C4-2B (cell line): ENCODE measurements at regions not wholly inside any gene's neighbourhood (a gene's known extent, or its start where the extent isn't known, plus 50 kb on each side); places are given as distances from the start of the nearest gene placed in this dataset.

Experiments
- H3K27ac ChIP-seq: fragments of 450-650 bp; 2 replicates; pipeline ENCODE4 v1.5.1; 2017
- CTCF ChIP-seq: fragments of 450-650 bp; conservative IDR thresholded peaks from 2 replicates; pipeline ENCODE4 v1.5.1; 2017; ENCODE audit warnings: mild to moderate bottlenecking
- ZFX ChIP-seq: fragments of 450-650 bp; IDR thresholded peaks from 2 replicates; pipeline ENCODE4 v1.6.1; 2017

- no peak overlapping the region for H3K27ac ChIP-seq
- TF ChIP-seq CTCF: no peak
- TF ChIP-seq ZFX: no peak
Measured at GRCh38 chr13:73635166-73635787, 498.9 kb downstream of the KLF12 start.

- TF ChIP-seq CTCF (no peak), ZFX (no peak)
- no peak overlapping the region for H3K27ac ChIP-seq
Measured at GRCh38 chr13:73633817-73634460, 500.3 kb downstream of the KLF12 start.

- TF ChIP-seq ZFX: no peak
- TF ChIP-seq CTCF: no peak
Measured at GRCh38 chr13:73631411-73631810, 502.8 kb downstream of the KLF12 start.

GRCh38 chr13:73625562-73626339 lies 508.5 kb downstream of the KLF12 start:
- H3K27ac ChIP-seq: no peak overlapping the region
- TF ChIP-seq CTCF: no peak
- TF ChIP-seq ZFX: no peak

More at GRCh38 chr13:73631411-73631810, 502.8 kb downstream of the KLF12 start:
- no peak overlapping the region for H3K27ac ChIP-seq

GRCh38 chr13:73623281-73623680 lies 510.9 kb downstream of the KLF12 start:
- H3K27ac ChIP-seq: no peak overlapping the region
- TF ChIP-seq ZFX: no peak
- no peak for TF ChIP-seq CTCF

- no peak overlapping the region for H3K27ac ChIP-seq
- TF ChIP-seq ZFX: no peak
- no peak for TF ChIP-seq CTCF
Measured at GRCh38 chr13:73622381-73622780, 511.8 kb downstream of the KLF12 start.
